Liver (tissue), 8 donors: ENCODE measurements at regions not wholly inside any gene's neighbourhood (a gene's known extent, or its start where the extent isn't known, plus 50 kb on each side); places are given as distances from the start of the nearest gene placed in this dataset.

Source experiments
- DNase-seq: peaks from one replicate; pipeline ENCODE4 v3.0.0-alpha.2; 2017; ENCODE audit warnings: low spot score
- H3K27ac ChIP-seq, 2 donors: one replicate each; pipeline ENCODE4 v1.7.0; 2013; ENCODE audit warnings: inconsistent platforms in 2 of 2, low read length in 2 of 2, control low read depth in 1 of 2, low read depth in 1 of 2, mild to moderate bottlenecking in 1 of 2
- H3K27me3 ChIP-seq, 4 donors: one replicate each; pipeline versions ENCODE4 v1.6.1 to v1.7.0; 2013; ENCODE audit warnings: low read length in 3 of 4, inconsistent platforms in 1 of 4, mild to moderate bottlenecking in 1 of 4, moderate library complexity in 1 of 4; ENCODE audit not compliant: control insufficient read depth in 4 of 4, insufficient read depth in 4 of 4
- H3K36me3 ChIP-seq, 4 donors: one replicate each; pipeline versions ENCODE4 v1.6.1 to v1.7.0; 2013; ENCODE audit warnings: low read length in 3 of 4, mild to moderate bottlenecking in 3 of 4, low read depth in 1 of 4, moderate library complexity in 1 of 4; ENCODE audit not compliant: control insufficient read depth in 4 of 4, insufficient read depth in 3 of 4
- H3K4me1 ChIP-seq, 4 donors: one replicate each; pipeline versions ENCODE4 v1.6.1 to v1.7.0; 2013; ENCODE audit warnings: low read length in 3 of 4, mild to moderate bottlenecking in 3 of 4, moderate library complexity in 1 of 4; ENCODE audit not compliant: control insufficient read depth in 4 of 4, insufficient read depth in 4 of 4
- H3K4me3 ChIP-seq, 3 donors: one replicate each; pipeline versions ENCODE4 v1.6.1 to v1.7.0; 2013; ENCODE audit warnings: low read length in 3 of 3, control low read depth in 1 of 3, low read depth in 1 of 3, mild to moderate bottlenecking in 1 of 3
- H3K9ac ChIP-seq, 2 donors: one replicate each; pipeline ENCODE4 v1.7.0; 2013; ENCODE audit warnings: low read length in 2 of 2, mild to moderate bottlenecking in 2 of 2, moderate library complexity in 2 of 2, control low read depth in 1 of 2, low read depth in 1 of 2
- H3K9me3 ChIP-seq, 4 donors: one replicate each; pipeline versions ENCODE4 v1.6.1 to v1.7.0; 2013; ENCODE audit warnings: low read length in 3 of 4; ENCODE audit not compliant: control insufficient read depth in 4 of 4
- FOXA1 ChIP-seq: IDR thresholded peaks from 2 replicates; pipeline ENCODE4 v1.6.1; 2016; ENCODE audit warnings: antibody characterized with exemption
- FOXA2 ChIP-seq: IDR thresholded peaks from 2 replicates; pipeline ENCODE4 v1.6.1; 2016; ENCODE audit warnings: antibody characterized with exemption
- GABPA ChIP-seq, 2 donors: IDR thresholded peaks in 1 of 2; conservative IDR thresholded peaks in 1 of 2; 2 replicates each; pipeline ENCODE4 v1.6.1; 2016; ENCODE audit warnings: antibody characterized with exemption in 2 of 2, mild to moderate bottlenecking in 1 of 2, moderate library complexity in 1 of 2
- HNF4G ChIP-seq: IDR thresholded peaks from 2 replicates; pipeline ENCODE4 v1.6.1; 2016; ENCODE audit warnings: antibody characterized with exemption
- JUND ChIP-seq, 2 donors: IDR thresholded peaks; 2 replicates each; pipeline ENCODE4 v1.6.1; 2016; ENCODE audit warnings: antibody characterized with exemption in 2 of 2
- NR2F2 ChIP-seq: IDR thresholded peaks from 2 replicates; pipeline ENCODE4 v1.6.1; 2016; ENCODE audit warnings: antibody characterized with exemption
- RAD21 ChIP-seq, 2 donors: IDR thresholded peaks; 2 replicates each; pipeline ENCODE4 v1.6.1; 2016; ENCODE audit warnings: antibody characterized with exemption in 2 of 2, mild to moderate bottlenecking in 2 of 2
- RXRA ChIP-seq, 2 donors: IDR thresholded peaks; 2 replicates each; pipeline ENCODE4 v1.6.1; 2017 to 2018; ENCODE audit warnings: antibody characterized with exemption in 2 of 2, mild to moderate bottlenecking in 1 of 2
- SP1 ChIP-seq: IDR thresholded peaks from 2 replicates; pipeline ENCODE4 v1.6.1; 2018; ENCODE audit warnings: antibody characterized with exemption, mild to moderate bottlenecking
- WGBS: extraction: QIAGEN DNeasy Blood & Tissue Kit; methylation state at CpG from one replicate; pipeline ENCODE4 v1.1.7; 2013; 5-methylcytosine and 5-hydroxymethylcytosine counted together
- TF ChIP-seq, protein P1 (sequence below): IDR thresholded peaks from 2 replicates; pipeline ENCODE4 v1.6.1; 2016; ENCODE audit warnings: antibody characterized with exemption
- TF ChIP-seq, protein P2 (sequence below): IDR thresholded peaks from 2 replicates; pipeline ENCODE4 v1.6.1; 2016; ENCODE audit warnings: antibody characterized with exemption
- TF ChIP-seq, protein P3 (sequence below): fragments of 150-350 bp; IDR thresholded peaks from 2 replicates; pipeline ENCODE4 v1.5.1; 2017; ENCODE audit warnings: improper control_type of control experiment, low read depth, low read length; ENCODE audit not compliant: missing input control
- TF ChIP-seq, protein P4 (sequence below): IDR thresholded peaks from 2 replicates; pipeline ENCODE4 v1.6.1; 2016; ENCODE audit warnings: antibody characterized with exemption, mild to moderate bottlenecking
- donor health status: healthy.
- donor health status: healthy.
- donor health status: healthy.
- donor health status: healthy.
- donor health status: healthy.

DNA sequence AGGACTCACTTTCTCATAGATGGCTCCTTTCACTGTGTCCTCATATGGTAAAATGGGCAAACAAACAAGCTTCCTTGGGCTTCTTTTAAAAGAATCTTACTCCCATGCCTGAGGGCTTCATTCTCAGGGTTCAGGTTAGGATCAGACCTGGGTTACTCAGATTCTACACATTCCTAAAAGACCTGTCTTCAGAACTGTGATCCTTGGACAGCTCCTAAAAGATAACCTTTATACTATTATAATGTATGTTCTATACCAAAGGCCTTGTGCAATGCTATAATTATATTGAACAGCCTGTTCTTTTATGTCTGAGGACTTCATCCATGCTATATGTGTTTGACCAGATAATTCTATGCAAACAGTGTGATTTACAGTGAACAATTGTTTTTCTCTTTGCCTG, 264.4 kb upstream of the CDH10 start:
- Histone ChIP-seq H3K27me3 (no peaks in the 10 kb centered on the region), H3K27ac (no peak overlapping the region), H3K36me3 (no peaks in the 10 kb centered on the region), H3K9me3 (no peaks in the 10 kb centered on the region), H3K9ac (no peak overlapping the region), H3K4me3 (no peak overlapping the region), H3K4me1 (no peaks in the 10 kb centered on the region)
- TF ChIP-seq RXRA (IDR thresholded peaks at IDR 0.05) (no peak), SP1 (no peak), NR2F2 (no peak), FOXA1 (no peak), JUND (IDR thresholded peaks at IDR 0.05) (no peak), RAD21 (IDR thresholded peaks at IDR 0.05) (no peak)
- TF ChIP-seq, protein P1, sequence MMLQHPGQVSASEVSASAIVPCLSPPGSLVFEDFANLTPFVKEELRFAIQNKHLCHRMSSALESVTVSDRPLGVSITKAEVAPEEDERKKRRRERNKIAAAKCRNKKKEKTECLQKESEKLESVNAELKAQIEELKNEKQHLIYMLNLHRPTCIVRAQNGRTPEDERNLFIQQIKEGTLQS: no peak
- TF ChIP-seq, protein P2, sequence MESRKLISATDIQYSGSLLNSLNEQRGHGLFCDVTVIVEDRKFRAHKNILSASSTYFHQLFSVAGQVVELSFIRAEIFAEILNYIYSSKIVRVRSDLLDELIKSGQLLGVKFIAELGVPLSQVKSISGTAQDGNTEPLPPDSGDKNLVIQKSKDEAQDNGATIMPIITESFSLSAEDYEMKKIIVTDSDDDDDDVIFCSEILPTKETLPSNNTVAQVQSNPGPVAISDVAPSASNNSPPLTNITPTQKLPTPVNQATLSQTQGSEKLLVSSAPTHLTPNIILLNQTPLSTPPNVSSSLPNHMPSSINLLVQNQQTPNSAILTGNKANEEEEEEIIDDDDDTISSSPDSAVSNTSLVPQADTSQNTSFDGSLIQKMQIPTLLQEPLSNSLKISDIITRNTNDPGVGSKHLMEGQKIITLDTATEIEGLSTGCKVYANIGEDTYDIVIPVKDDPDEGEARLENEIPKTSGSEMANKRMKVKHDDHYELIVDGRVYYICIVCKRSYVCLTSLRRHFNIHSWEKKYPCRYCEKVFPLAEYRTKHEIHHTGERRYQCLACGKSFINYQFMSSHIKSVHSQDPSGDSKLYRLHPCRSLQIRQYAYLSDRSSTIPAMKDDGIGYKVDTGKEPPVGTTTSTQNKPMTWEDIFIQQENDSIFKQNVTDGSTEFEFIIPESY: no peak
- TF ChIP-seq, protein P3, sequence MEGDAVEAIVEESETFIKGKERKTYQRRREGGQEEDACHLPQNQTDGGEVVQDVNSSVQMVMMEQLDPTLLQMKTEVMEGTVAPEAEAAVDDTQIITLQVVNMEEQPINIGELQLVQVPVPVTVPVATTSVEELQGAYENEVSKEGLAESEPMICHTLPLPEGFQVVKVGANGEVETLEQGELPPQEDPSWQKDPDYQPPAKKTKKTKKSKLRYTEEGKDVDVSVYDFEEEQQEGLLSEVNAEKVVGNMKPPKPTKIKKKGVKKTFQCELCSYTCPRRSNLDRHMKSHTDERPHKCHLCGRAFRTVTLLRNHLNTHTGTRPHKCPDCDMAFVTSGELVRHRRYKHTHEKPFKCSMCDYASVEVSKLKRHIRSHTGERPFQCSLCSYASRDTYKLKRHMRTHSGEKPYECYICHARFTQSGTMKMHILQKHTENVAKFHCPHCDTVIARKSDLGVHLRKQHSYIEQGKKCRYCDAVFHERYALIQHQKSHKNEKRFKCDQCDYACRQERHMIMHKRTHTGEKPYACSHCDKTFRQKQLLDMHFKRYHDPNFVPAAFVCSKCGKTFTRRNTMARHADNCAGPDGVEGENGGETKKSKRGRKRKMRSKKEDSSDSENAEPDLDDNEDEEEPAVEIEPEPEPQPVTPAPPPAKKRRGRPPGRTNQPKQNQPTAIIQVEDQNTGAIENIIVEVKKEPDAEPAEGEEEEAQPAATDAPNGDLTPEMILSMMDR: no peak
- no peak for DNase-seq

DNA sequence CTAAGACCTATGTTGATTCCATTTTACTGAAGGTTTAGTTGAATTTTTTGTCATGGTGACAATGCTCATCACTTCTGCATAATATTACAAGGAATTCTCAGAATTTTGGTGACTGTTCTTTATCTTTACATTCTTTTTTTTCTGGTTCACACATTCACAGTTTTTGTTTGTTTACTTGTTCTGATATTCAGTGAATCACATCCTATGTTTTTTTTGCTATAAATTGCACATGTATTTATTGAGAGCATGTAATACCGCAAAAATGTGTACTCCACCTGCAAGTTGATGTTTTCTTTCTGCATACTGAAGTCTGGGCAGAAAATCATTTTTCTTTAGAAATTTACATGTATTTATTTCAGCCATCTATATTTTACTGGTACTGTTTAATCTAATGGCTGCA, 261.9 kb upstream of the CDH10 start:
- Histone ChIP-seq H3K4me1 (no peaks in the 10 kb centered on the region), H3K36me3 (no peaks in the 10 kb centered on the region), H3K9me3 (no peaks in the 10 kb centered on the region), H3K27me3 (no peaks in the 10 kb centered on the region), H3K9ac (no peak overlapping the region), H3K27ac (no peak overlapping the region), H3K4me3 (no peak overlapping the region)
- TF ChIP-seq, protein P2: no peak
- no peak for TF ChIP-seq NR2F2
- no peak for TF ChIP-seq HNF4G
- TF ChIP-seq GABPA (IDR thresholded peaks at IDR 0.05 in 1 of 2, conservative IDR thresholded peaks at IDR 0.05 in 1 of 2): no peak
- no peak for TF ChIP-seq FOXA2
- TF ChIP-seq, protein P4, sequence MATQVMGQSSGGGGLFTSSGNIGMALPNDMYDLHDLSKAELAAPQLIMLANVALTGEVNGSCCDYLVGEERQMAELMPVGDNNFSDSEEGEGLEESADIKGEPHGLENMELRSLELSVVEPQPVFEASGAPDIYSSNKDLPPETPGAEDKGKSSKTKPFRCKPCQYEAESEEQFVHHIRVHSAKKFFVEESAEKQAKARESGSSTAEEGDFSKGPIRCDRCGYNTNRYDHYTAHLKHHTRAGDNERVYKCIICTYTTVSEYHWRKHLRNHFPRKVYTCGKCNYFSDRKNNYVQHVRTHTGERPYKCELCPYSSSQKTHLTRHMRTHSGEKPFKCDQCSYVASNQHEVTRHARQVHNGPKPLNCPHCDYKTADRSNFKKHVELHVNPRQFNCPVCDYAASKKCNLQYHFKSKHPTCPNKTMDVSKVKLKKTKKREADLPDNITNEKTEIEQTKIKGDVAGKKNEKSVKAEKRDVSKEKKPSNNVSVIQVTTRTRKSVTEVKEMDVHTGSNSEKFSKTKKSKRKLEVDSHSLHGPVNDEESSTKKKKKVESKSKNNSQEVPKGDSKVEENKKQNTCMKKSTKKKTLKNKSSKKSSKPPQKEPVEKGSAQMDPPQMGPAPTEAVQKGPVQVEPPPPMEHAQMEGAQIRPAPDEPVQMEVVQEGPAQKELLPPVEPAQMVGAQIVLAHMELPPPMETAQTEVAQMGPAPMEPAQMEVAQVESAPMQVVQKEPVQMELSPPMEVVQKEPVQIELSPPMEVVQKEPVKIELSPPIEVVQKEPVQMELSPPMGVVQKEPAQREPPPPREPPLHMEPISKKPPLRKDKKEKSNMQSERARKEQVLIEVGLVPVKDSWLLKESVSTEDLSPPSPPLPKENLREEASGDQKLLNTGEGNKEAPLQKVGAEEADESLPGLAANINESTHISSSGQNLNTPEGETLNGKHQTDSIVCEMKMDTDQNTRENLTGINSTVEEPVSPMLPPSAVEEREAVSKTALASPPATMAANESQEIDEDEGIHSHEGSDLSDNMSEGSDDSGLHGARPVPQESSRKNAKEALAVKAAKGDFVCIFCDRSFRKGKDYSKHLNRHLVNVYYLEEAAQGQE: no peak
- no peak for TF ChIP-seq FOXA1
- no peak for DNase-seq
- 85% methylated on average over 1 of the region's 1 CpG for WGBS
